Peyer's patch (tissue), 4 donors: ENCODE measurements at regions not wholly inside any gene's neighbourhood (a gene's known extent, or its start where the extent isn't known, plus 50 kb on each side); places are given as distances from the start of the nearest gene placed in this dataset.

Experiments
- POLR2A ChIP-seq, 2 donors: fragments of 450-650 bp; IDR thresholded peaks; one replicate each; pipeline ENCODE4 v1.5.1; 2017; ENCODE audit warnings: antibody characterized with exemption in 2 of 2, mild to moderate bottlenecking in 2 of 2, moderate library complexity in 2 of 2
- TF ChIP-seq, protein P1 (sequence below), 6 experiments: fragments of 450-650 bp in 4 of 6; fragments of 200-600 bp in 2 of 6; sonication (generic) in 1 of 6; IDR thresholded peaks; one replicate each; pipeline ENCODE4 v1.5.1; 2017 to 2019; ENCODE audit warnings: antibody characterized with exemption in 6 of 6, mild to moderate bottlenecking in 3 of 6, moderate library complexity in 1 of 6

DNA sequence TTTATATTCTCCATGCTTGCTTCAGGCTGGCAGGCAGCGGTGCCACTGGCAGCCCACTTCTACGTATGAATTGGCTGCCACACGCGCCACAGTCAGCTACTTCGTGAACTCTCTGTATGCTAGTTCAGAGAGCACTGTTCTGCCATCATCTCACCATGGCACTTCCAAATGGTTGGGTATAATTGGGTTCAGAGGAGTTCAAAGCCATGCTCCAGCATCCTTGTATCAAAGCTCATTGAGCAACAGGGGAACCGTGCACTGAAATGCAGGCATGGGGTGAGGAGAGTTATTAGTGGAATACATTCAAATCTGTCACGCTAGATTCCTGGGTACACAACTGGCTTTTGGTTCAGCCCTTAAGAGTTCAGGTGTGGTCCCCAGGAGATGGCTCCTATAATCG is 519.9 kb upstream of the NOX3 start:
- TF ChIP-seq, protein P1, sequence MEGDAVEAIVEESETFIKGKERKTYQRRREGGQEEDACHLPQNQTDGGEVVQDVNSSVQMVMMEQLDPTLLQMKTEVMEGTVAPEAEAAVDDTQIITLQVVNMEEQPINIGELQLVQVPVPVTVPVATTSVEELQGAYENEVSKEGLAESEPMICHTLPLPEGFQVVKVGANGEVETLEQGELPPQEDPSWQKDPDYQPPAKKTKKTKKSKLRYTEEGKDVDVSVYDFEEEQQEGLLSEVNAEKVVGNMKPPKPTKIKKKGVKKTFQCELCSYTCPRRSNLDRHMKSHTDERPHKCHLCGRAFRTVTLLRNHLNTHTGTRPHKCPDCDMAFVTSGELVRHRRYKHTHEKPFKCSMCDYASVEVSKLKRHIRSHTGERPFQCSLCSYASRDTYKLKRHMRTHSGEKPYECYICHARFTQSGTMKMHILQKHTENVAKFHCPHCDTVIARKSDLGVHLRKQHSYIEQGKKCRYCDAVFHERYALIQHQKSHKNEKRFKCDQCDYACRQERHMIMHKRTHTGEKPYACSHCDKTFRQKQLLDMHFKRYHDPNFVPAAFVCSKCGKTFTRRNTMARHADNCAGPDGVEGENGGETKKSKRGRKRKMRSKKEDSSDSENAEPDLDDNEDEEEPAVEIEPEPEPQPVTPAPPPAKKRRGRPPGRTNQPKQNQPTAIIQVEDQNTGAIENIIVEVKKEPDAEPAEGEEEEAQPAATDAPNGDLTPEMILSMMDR (IDR thresholded peaks at IDR 0.05), result no peak
- TF ChIP-seq POLR2A (IDR thresholded peaks at IDR 0.05), result no peak
